Tibial nerve (tissue), 4 donors: ENCODE measurements at regions not wholly inside any gene's neighbourhood (a gene's known extent, or its start where the extent isn't known, plus 50 kb on each side); places are given as distances from the start of the nearest gene placed in this dataset.

ENCODE experiments used
- DNase-seq, 2 donors: peaks; one replicate each; pipeline ENCODE4 v3.0.0-alpha.2; 2019; ENCODE audit warnings: low spot score in 2 of 2
- H3K27ac ChIP-seq, 4 donors: fragments of 200-600 bp; sonication (generic) in 3 of 4; one replicate each; pipeline ENCODE4 v1.5.1; 2017 to 2019; ENCODE audit warnings: mild to moderate bottlenecking in 1 of 4
- H3K27me3 ChIP-seq, 2 donors: fragments of 200-600 bp; sonication (generic) in 1 of 2; one replicate each; pipeline versions ENCODE4 v1.5.1 to v1.6.0; 2017 to 2019
- H3K36me3 ChIP-seq, 3 donors: fragments of 200-600 bp; sonication (generic); one replicate each; pipeline ENCODE4 v1.5.1; 2018 to 2019
- H3K4me1 ChIP-seq, 4 donors: fragments of 200-600 bp; sonication (generic) in 3 of 4; one replicate each; pipeline ENCODE4 v1.5.1; 2017 to 2019
- H3K4me3 ChIP-seq, 4 donors: fragments of 200-600 bp; sonication (generic) in 3 of 4; one replicate each; pipeline ENCODE4 v1.5.1; 2017 to 2019; ENCODE audit warnings: mild to moderate bottlenecking in 1 of 4, moderate library complexity in 1 of 4
- H3K9me3 ChIP-seq, 4 donors: fragments of 200-600 bp; sonication (generic) in 3 of 4; one replicate each; pipeline ENCODE4 v1.5.1; 2017 to 2019
- CTCF ChIP-seq, 5 experiments: fragments of 200-600 bp in 3 of 5; fragments of 450-650 bp in 2 of 5; sonication (generic) in 3 of 5; IDR thresholded peaks; one replicate each; pipeline ENCODE4 v1.5.1; 2016 to 2019; ENCODE audit warnings: antibody characterized with exemption in 5 of 5, mild to moderate bottlenecking in 3 of 5, moderate library complexity in 2 of 5
- EP300 ChIP-seq, 2 donors: sonication (generic); formaldehyde crosslinking; IDR thresholded peaks; one replicate each; pipeline ENCODE4 v1.6.1; 2017; ENCODE audit warnings: antibody characterized with exemption in 2 of 2, mild to moderate bottlenecking in 1 of 2
- POLR2A ChIP-seq, 2 donors: fragments of 450-650 bp; IDR thresholded peaks; one replicate each; pipeline ENCODE4 v1.6.1; 2017; ENCODE audit warnings: antibody characterized with exemption in 2 of 2, mild to moderate bottlenecking in 2 of 2, moderate library complexity in 2 of 2
- WGBS, 2 donors: methylation state at CpG; one replicate each; pipeline ENCODE4 v1.1.5; 2018; 5-methylcytosine and 5-hydroxymethylcytosine counted together

DNA sequence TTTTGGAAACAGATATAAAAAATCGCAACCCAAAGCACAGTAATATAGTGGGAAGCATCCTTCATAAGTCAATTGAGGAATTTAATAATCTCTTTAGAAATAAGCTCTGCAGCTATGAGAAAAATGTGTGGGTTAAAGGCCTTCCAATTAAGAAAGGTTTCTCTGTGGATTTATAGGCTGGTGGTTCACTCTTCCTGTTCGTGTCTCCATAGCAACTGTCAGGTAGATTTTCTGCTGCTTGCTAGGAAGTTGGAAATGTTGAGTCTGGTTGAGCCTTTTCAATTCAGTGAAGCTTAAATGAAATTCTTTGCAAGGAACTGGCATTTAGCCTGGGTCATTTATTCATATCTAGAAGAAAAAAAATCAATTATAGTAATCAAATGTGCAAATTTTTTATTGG is 652.8 kb upstream of the CELF2 start:
- 71 to 72% methylated on average over 2 of the region's 2 CpGs for WGBS, 2 donors
- TF ChIP-seq EP300 (IDR thresholded peaks at IDR 0.05), result no peak
- no peak for TF ChIP-seq CTCF (IDR thresholded peaks at IDR 0.05)
- no peak for TF ChIP-seq POLR2A (IDR thresholded peaks at IDR 0.05)
- Histone ChIP-seq H3K9me3 (no peaks in the 10 kb centered on the region), H3K4me1 (no peaks in the 10 kb centered on the region), H3K36me3 (no peaks in the 10 kb centered on the region), H3K27ac (no peak overlapping the region), H3K27me3 (no peaks in the 10 kb centered on the region), H3K4me3 (no peak overlapping the region)
- no peak for DNase-seq

- no peaks in the 10 kb centered on the region for H3K36me3 ChIP-seq
- 88 to 90% methylated on average over 3 of the region's 3 CpGs for WGBS, 2 donors
- no peaks in the 10 kb centered on the region for H3K4me1 ChIP-seq
- H3K27me3 ChIP-seq, result no peaks in the 10 kb centered on the region
- H3K4me3 ChIP-seq, result no peak overlapping the region
- no peak overlapping the region for H3K27ac ChIP-seq
- TF ChIP-seq EP300 (IDR thresholded peaks at IDR 0.05), result no peak
- no peak for TF ChIP-seq POLR2A (IDR thresholded peaks at IDR 0.05)
- no peak for TF ChIP-seq CTCF (IDR thresholded peaks at IDR 0.05)
- no peaks in the 10 kb centered on the region for H3K9me3 ChIP-seq
- DNase-seq, result no peak
These were observed 652.0 kb upstream of the CELF2 start for GRCh38 chr10:10365676-10366075.

DNA sequence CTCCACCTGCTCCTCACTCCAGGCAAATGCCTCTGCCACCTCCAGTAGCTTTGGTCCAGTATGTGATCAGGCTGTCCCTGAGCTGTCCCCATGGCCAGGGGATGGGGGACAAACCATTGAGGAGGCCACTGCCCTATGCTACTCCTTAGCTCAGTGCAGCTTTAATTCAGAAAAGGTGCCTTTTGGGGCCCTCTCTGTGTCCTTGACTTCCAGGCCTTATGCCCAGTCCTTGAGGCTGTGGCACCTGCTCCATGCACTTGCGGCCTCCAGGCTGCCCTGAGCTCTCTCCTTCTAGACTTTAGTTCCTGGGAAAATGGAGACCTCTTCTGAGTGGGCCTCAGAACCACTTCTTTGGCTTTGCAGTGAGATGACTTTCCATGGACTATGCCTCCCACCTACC is 650.8 kb upstream of the CELF2 start:
- 95 to 100% methylated on average over 1 of the region's 1 CpG for WGBS, 2 donors

DNA sequence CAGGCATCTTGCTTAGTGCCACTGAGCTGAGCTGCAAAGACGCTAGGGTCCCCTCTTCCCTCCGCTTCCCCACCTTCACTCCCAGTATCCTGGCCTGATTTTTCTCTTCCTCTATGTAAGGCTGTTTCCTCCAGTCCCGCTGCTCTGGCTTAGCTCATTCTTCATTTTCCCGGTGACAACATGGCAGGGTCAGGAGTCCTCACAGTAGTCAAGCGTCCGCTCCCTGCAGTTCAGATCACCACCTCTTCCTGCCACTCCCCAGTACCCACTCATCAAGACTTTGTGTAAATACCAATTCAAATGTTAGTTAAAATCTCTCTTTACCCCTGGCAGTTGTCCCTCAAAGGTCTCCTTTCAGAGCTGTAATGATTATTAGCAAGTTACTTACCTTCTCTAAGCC is 650.4 kb upstream of the CELF2 start:
- WGBS, 2 donors, result 78 to 84% methylated on average over 5 to 6 of the region's 6 CpGs
- no peaks in the 10 kb centered on the region for H3K9me3 ChIP-seq
- TF ChIP-seq CTCF (IDR thresholded peaks at IDR 0.05) (no peak), EP300 (IDR thresholded peaks at IDR 0.05) (no peak), POLR2A (IDR thresholded peaks at IDR 0.05) (no peak)
- H3K4me3 ChIP-seq, result no peak overlapping the region
- H3K4me1 ChIP-seq, result no peaks in the 10 kb centered on the region
- no peaks in the 10 kb centered on the region for H3K36me3 ChIP-seq
- no peaks in the 10 kb centered on the region for H3K27me3 ChIP-seq
- no peak for DNase-seq
- no peak overlapping the region for H3K27ac ChIP-seq

More for the DNA sequence above, 650.8 kb upstream of the CELF2 start:
- TF ChIP-seq POLR2A (IDR thresholded peaks at IDR 0.05) (no peak), EP300 (IDR thresholded peaks at IDR 0.05) (no peak), CTCF (IDR thresholded peaks at IDR 0.05) (no peak)
- no peaks in the 10 kb centered on the region for H3K4me1 ChIP-seq
- no peak overlapping the region for H3K27ac ChIP-seq
- no peaks in the 10 kb centered on the region for H3K27me3 ChIP-seq
- no peak overlapping the region for H3K4me3 ChIP-seq
- H3K9me3 ChIP-seq, result no peaks in the 10 kb centered on the region
- H3K36me3 ChIP-seq, result no peaks in the 10 kb centered on the region
- DNase-seq, result no peak

- H3K36me3 ChIP-seq, result no peaks in the 10 kb centered on the region
- no peak overlapping the region for H3K27ac ChIP-seq
- no peak for DNase-seq
- WGBS, 2 donors, result 80 to 90% methylated on average over 7 of the region's 7 CpGs
- H3K27me3 ChIP-seq, result no peaks in the 10 kb centered on the region
- no peaks in the 10 kb centered on the region for H3K4me1 ChIP-seq
- no peak overlapping the region for H3K4me3 ChIP-seq
- no peaks in the 10 kb centered on the region for H3K9me3 ChIP-seq
- TF ChIP-seq CTCF (IDR thresholded peaks at IDR 0.05), result no peak
- no peak for TF ChIP-seq POLR2A (IDR thresholded peaks at IDR 0.05)
- TF ChIP-seq EP300 (IDR thresholded peaks at IDR 0.05), result no peak
These were observed 648.6 kb upstream of the CELF2 start for GRCh38 chr10:10368951-10369576.
